ENCODE measurements at regions not wholly inside any gene's neighbourhood (a gene's known extent, or its start where the extent isn't known, plus 50 kb on each side); places are given as distances from the start of the nearest gene placed in this dataset.

DNA sequence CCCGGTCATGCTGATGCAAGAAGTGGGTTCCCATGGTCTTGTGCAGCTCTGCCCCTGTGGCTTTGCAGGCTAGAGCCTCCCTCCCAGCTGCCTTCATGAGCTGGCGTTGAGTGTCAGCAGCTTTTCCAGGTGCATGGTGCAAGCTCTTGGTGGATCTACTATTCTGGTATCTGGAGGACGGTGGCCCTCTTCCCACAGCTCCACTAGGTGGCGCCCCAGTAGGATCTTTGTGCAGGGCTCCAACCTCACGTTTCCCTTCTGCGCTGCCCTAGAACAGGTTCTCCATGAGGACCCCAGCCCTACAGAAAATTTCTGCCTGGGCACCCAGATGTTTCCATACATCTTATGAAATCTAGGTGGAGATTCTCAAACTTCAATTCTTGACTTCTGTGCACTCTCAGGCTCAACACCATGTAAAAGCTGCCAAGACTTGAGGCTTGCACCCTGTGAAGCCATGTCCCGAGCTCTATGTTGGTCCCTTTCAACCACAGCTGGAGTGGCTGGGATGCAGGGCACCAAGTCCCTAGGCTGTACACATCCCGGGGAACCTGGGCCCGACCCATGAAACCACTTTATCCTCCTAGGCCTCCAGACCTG is 238.4 kb upstream of the MDFIC2 start:
- DNase-seq: peak; percentile 3

DNA sequence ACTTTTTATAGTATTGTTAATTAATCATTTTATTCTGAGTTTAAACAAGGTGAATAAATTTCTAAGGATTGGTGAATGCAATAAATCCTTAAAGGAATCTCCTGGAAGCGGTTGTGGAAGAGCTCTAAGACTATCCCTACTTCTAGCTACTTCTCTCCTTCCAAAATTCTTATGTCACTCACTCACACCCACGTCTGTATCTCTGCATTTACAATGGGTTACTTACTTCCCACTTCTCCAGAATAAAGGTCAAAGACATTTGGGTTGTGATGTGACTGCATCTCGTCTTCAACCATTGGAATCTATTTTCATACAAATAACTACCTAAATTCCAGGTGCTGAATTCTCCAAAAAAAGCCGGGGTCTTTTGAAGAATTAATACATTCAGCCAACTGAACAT is 234.2 kb upstream of the MDFIC2 start:
- no peak for DNase-seq

DNA sequence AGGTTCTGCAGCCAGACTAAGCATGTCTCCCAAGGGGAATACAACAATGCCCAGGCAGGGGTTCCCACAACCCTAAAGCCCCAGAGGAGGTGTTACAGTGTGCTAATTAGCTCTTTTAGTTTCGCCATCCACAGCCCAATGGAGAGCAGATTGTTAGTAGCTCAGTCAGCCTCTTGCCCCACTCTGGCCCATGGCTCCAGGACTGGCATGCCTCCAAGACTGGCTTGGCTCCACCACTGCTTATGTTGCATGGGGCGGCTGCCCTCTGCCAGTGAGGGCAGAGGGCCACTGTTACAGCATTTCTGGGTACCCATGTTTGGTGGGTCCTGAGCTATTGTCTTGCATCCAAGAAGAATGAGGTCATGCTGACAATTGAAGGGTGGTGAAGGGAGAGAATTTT is 231.1 kb upstream of the MDFIC2 start:
- DNase-seq: no peak

DNA sequence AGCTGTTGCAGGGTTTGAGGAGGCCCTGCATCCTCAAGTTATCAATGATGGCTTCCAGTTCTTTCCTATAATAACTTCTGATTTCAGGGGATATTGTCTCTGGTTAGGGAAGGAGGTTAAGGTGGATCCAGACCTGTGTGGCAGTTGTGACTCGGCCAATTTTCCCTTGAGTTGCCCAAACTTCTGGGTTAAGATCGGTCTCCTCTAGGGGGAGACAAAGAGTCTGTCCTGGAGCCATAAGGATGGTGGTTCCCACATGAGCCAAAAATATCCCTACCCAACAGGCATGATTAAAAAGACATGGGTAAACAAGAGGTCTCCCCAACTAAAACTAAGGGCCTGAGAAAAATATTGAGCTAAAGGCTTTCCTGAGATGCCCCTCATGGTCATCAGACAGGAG is 227.5 kb upstream of the MDFIC2 start:
- no peak for DNase-seq

DNA sequence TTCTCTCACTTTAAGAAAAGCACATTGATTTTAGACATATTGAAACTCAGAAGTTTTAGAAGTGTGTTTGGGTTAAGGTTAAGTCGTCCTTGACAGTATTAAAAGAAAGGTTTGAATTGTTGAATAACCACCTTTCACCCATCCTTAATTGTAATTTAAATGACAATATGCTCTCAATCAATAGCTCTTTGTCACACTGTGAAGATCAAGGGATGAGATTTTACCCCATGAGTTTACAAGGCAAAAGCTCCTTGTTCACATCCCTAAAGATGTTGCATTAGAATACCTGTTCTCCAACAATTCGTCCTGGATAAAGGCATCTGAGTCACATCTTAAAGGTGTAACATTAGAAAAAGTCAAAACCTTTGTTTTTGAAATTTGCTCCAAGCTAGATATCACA is 220.4 kb upstream of the MDFIC2 start:
- DNase-seq: no peak

DNA sequence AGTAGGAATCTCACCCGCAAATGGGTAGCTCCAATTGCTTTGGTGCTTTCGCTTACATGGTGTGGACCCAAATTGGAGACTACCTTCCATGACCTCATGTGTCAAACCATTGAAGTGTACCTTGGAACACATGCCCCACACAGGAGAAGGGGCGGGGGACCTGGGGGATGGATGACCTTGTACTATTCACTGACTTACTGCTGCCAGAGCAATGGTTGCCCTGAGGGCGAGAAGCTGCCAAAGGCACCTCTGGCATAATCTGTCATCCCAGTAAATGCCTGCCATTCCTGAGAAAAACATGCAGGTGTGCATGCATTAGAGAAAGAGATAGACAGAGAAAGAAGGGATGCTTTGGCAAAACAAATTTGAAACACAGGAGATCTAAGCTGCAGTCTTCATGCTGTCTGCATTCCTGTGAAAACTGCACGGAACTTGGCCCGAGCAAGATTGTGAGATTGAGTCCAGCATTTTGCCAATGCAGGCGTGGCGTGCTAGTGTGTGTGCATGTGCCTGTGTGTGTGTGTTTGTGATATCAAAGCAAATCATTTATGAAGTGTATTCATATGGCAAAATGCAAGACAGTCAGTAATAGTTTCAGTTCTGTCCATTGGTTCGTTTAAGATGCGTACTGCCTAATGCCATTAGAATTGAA is 219.5 kb upstream of the MDFIC2 start:
- no peak for DNase-seq

DNA sequence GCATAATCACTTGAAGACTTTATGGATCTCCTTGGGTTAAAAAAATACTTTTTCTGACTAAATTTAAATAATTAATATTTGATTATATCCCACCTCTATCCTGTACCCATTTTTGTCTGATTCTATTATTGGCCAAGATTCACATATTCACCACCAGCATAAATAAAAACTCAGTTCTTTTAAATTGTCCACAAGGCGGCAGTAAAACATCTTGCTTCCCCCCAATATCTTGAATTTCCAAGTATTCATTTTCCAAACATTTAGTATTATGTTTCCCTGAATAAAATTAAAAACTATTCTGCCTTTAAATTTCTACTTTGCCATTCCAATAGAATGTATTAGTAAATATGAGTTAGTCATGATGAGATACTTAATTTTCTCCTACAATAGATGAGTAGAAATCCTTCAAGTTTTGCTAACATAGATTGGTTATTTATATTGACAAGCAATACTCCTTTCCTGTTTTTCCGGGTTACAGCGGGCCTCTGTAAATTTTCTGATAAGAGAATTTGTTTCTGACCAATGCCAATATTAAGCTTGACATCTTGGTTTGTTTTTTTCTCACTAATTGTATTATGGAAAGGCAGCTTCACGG is 218.7 kb upstream of the MDFIC2 start:
- no peak for DNase-seq

DNA sequence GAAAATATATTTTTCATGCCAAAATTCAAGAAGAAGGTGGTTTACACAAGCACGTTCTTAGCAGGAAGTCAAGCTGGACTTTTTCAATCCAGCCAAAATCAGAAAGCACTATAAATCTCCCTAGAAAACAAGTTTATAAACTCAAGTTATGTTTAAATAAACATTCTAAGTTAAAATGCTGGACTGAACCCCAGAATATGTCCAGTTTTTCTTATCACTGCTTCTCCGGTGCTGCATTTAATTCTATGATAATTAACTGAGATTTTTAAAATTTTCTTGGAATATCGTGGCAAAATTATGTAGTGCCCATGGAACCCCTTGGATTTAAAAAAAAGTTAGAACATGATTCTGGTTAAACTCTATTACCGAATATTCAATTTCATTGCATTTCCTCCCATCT is 218.2 kb upstream of the MDFIC2 start:
- no peak for DNase-seq

DNA sequence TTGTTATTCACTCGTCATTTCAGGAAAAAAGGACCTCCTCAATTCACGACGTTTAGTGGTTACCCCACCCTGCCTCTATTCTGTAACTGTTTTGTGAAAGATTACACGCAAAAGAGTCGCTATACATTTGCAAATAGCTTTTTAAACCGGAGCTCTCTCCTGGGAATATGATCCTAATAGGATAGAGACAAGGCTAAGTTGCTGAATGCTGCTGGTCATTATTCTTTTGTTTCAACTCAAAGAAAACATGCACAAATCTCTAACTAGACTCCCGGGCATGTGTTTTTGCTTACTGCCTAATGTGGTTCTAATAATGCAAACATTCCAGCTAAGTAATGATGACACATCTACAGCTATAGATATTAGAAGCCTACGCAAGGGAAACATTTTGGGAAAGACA is 214.6 kb upstream of the MDFIC2 start:
- no peak for DNase-seq

DNA sequence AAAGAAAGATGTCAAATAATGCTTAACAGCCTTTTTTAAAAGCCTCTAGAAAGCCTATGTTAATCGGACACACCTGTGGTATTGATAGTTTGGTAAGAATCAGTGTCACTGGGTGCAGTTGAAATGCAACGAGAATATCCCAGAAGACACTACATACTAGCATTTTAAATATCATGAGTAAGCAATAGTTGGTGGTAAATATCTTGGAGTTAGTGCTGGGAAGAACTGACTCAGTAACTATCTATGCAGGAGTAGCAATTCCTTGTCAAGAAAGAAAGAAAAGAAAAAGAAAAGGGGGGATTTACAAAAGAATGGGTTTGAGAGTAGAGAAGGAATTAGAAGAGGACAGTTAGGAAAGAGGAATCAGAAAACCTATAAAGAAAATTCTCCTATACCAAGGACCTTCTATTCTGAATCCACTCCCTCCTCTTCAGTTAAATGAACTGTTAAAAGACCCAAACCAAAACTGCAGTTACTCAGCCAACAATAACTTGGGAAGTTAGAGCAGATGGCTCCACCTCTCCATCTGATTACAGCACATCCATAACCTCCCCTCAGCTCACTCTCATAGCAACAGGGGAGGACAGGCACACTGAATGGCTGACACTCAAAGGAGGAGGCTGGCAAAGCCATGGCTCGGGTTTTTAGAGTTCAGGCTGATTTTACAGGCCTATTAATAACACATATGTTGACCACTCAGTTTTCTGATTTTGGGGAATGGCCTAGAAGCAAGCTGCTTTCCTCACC is 207.6 kb upstream of the MDFIC2 start:
- DNase-seq: no peak

DNA sequence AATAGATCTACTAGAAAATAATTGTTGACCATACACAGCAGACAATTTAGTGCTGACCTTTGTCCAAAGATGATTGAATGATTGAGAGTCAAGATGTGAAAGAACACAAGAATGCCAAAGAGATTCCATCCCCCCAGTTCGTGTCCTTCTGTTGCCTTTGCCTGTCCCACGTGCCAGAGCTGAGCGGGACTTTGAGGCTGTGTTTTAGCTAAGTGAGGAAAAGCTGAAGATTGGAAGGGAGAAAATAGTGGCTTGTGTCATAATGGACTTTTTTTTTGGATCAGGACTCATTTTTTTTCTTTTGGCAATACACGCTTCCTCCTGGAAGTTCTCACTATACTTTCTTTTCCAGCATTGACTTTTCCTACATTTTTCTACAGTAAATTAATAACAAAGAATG is 206.6 kb upstream of the MDFIC2 start:
- DNase-seq: no peak

DNA sequence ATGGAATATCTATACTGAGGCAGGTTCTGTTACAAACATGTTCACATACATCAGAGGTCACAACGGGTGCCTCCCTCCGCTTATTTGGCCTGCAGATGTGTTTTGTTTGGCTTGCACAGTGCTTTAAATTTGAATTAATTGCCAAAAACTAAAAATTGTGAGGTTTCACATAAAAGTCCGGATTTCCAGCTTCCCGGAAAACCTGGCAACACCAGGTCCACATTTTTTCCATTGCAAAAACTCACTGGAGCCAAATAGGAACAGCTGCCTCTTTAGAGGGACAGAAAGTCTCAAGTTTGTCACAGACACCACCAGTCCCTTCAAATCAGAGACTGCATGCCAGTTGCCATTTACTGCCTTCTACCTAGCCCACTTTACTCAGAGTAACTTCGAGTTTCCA is 205.9 kb upstream of the MDFIC2 start:
- DNase-seq: no peak

DNA sequence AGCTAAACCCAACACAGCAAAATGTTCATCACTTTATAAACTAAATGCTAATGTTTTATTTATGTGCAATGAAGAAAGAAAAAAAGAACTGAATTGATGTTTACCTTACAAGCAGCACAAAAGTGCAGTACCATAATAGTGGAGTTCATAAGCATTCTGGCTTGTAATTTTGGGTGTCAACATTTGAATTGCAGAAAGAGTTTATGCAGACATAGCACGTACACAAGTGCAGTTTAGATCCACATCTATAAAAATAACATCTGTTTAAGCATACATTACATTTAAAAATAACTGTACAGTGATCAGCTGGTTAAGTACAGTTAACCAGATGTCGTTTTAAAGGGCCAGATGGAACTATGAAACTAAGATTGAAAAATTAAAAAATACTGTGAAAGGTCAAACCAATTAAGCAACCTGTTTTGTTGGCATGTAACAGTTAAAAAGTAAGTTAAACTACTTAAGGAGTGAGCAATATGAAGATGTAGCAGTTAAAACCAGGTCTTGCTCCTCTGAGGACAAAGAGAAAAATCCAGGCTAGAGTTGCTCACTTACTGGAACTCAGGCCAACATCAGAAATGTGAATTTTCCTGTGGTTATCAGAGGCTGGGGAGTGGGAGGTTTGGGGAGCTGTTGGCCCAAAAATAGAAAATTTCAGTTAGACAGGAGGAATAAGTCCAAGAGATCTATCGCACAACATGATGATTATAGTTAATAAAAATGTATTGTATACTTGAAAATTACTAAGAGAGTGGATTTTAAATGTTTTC is 204.9 kb upstream of the MDFIC2 start:
- no peak for DNase-seq

DNA sequence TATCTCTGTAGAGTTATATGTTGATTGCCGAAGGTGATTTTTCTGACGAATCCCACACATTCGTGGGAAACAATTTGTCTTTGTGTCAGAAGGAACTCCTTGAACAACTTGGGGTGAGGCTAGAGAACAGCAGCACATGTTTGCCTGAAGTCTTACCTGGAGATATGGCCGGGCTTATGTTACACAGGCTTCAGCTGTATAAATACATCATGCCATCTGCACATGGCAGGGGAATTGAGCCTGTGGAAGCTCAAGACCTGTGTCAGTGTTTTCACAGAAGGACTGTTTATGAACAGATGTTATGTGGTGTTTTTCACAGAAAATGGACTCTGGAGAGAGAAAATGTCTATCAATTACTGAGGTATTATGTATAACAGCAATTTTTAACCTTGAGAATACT is 203.6 kb upstream of the MDFIC2 start:
- peak; percentile 1 for DNase-seq

DNA sequence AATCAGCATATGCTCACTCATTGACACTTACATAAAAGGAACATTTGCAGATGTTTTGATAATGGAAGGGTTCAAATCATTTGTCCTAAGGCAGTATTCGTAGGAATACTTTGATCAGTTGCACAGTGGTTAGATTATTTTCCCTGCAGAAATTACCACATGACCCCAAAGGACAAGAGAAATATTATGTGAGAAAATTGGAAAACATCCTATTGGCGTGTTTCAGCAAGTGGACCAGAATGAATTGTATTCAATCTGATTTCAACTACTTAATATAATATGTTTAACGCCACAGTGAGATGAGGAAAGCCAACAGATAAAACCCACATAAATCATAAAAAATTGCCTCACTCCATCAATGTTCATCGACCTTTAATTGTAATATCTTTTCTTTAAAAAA is 195.0 kb upstream of the MDFIC2 start:
- DNase-seq: no peak

DNA sequence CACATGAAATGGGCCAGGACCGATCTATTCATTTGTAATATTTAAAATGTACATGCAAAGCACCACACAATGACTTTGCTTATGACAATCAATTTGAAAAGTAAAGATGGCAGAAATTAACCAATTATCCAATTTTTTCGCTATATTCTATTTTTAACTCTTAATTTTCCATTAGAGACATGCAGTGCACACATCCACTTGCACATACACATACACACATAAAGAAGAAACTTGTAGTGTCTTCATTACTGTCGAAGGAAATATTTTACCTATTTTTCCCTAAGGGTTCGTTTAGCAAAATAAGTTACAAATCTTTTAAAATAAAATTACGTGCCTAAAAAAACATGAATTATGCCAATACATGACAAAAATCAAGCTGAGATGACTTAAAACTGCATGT is 194.3 kb upstream of the MDFIC2 start:
- no peak for DNase-seq

DNA sequence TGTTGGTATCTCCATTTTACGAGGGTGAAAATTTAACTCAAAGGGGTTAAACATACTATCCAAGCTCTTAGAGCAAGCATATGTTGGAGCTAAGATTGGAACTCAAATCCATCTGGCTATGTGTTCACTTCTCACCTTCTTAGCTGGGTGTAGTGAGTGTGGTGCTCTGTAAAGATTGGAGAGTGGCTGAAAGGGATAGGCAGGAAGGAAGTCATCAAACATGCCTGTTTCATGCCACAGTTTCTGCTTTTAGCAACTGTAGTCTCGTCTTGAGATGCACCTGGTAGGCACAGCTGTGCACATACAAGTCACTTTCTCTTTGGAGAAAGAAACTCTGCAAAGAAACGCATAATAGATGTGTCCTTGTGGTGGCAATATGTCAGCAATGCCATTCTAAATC is 189.1 kb upstream of the MDFIC2 start:
- DNase-seq: no peak

DNA sequence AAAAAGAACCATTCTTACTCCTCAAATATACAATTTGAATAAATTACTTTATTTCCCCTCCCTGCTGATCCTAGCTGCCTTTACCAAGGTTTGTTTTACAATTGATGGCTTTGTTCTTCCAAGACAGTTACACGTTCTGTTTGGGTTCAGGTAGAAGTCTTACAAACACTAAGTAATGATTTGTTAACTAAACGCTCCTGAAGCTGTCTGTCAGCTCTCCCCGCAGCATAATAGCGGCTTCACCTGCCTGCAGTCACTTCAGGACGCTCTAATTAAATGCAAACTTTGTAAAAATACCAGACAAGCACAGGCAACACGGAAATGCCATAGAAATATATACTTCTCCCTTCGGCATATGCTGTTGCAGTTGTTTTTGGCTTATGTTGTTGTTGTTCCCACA is 176.4 kb upstream of the MDFIC2 start:
- DNase-seq: no peak

DNA sequence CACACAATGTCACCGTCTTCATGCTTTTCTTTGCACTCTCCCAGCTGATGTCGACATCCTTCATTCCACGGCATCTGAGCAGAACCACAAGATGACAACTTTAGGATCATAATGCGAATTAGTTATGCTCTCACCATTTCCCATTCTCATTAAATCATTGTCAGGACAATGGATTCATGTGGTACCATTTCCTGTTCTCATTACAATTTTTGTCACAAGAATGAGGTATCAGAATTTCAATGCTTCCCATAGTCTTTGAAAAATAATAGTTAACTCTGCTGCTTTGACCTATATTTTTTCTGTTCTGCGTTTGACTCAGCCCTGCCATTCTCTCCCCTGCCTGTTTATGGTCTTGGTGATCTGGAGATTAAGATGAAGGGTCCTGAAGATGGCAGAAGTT is 175.7 kb upstream of the MDFIC2 start:
- DNase-seq: no peak

DNA sequence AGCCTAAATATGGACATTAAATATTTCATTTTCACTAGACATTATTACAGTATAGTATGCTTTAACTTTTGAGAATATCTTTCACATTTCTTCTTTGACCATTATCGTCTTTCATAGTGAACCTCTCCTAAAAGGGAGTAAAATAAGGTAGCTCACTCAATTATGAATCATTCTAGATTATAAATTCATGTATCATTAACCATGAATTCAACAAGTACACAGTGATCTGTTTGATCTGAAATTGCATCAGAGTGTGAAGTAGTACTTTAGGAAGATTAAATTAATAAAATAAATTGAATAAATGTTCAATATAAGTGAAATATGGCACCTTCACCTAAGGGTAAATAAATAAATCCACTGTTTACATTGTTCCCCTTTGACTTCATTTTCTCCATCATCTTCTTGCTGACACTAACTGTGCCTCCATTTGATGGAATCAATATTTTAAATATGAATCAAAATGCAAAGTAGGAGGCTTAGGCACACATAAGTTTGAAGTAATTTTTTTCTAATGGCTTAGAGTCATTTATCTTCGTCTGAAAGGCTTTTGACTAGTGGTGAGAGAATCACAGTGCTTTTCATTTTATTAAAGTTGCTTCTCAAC is 174.1 kb upstream of the MDFIC2 start:
- DNase-seq: no peak

DNA sequence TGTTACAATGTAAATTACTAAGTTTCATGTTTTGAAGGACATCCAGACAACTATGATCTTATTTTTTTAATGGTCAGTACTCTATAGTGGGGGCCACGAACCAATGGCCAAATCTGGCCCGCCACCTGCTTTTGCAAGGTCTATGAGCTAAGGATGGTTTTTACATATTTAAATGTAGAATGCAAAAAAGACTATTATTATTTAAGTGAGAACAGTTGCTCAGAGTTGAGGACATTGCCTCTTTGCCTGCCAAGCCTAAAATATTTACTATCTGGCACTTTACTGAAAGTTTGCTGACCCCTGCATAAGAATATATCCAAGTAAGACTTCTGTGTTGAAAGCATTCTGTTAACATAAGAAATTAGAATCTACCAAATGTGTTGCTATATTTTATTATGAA is 163.7 kb upstream of the MDFIC2 start:
- no peak for DNase-seq

DNA sequence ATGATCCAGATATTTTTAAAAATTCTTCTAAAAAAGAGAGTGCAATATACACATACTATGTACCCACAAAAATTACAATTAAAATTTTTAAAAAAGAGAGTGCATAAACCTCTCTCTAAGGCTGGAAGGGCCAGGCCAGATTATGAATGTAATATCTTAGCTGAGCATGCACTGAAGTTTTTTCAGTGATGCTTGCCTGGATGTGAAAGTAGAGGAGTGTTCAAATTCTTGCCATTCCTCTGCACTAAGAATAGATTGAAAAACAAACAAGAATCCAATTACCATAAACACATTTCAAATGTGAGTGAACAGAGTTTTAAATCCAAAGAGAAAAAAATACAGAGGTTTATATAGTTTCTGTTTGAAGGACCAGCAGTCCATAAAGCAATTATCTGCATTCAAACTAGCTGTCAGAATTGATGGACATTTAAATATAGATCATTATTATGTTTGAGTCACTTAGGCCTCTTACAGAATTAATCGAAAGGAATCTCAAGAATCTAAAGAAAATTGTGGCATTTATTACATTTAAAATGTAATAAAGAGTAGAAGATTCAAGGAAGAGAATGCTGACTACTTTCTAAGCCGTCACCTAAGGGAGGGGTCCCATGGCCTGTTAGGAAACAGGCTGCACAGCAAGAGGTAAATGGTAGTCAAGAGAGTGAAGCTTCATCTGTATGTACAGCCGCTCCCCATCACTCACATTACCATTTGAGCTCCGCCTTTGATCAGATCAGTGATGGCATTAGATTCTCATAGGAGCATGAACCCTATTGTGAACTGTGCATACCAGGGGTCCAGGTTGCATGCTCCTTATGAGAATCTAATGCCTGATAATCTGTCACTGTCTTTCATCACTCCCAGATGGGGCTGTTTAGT is 159.3 kb upstream of the MDFIC2 start:
- no peak for DNase-seq

All from NCI-H146 (cell line).